H9 (cell line): ENCODE measurements at regions not wholly inside any gene's neighbourhood (a gene's known extent, or its start where the extent isn't known, plus 50 kb on each side); places are given as distances from the start of the nearest gene placed in this dataset.

Source experiments
- DNase-seq: peaks from one replicate; pipeline ENCODE4 v3.0.0-alpha.2; 2017
- H2AFZ ChIP-seq: one replicate; pipeline ENCODE4 v1.6.1; 2013; ENCODE audit warnings: mild to moderate bottlenecking, low read length, control low read depth, moderate library complexity
- H2AK5ac ChIP-seq: 2 replicates; pipeline ENCODE4 v1.6.1; 2013; ENCODE audit warnings: low read length, control low read depth, mixed read lengths; ENCODE audit not compliant: insufficient read length
- H2BK120ac ChIP-seq: one replicate; pipeline ENCODE4 v1.6.1; 2013; ENCODE audit warnings: low read depth, mild to moderate bottlenecking, low read length, control low read depth, inconsistent platforms; ENCODE audit not compliant: poor library complexity, severe bottlenecking
- H2BK12ac ChIP-seq: 2 replicates; pipeline ENCODE4 v1.6.1; 2013; ENCODE audit warnings: low read length, control low read depth, mixed read lengths, low read depth; ENCODE audit not compliant: insufficient read length
- H2BK15ac ChIP-seq: 2 replicates; pipeline ENCODE4 v1.6.1; 2013; ENCODE audit warnings: low read depth, low read length, control low read depth
- H2BK20ac ChIP-seq: one replicate; pipeline ENCODE4 v1.6.1; 2013; ENCODE audit warnings: low read depth, mild to moderate bottlenecking, low read length, control low read depth, inconsistent platforms; ENCODE audit not compliant: poor library complexity, severe bottlenecking
- H2BK5ac ChIP-seq: 2 replicates; pipeline ENCODE4 v1.6.1; 2013; ENCODE audit warnings: low read length, control low read depth, mixed read lengths; ENCODE audit not compliant: insufficient read length
- H3K14ac ChIP-seq: 2 replicates; pipeline ENCODE4 v1.6.1; 2013; ENCODE audit warnings: low read length, control low read depth; ENCODE audit not compliant: insufficient read depth
- H3K18ac ChIP-seq: 2 replicates; pipeline ENCODE4 v1.6.1; 2013; ENCODE audit warnings: low read depth, mild to moderate bottlenecking, mixed read lengths, low read length, control low read depth; ENCODE audit not compliant: insufficient read length
- H3K23ac ChIP-seq: 2 replicates; pipeline ENCODE4 v1.6.1; 2013; ENCODE audit warnings: low read length, control low read depth, mixed read lengths, low read depth; ENCODE audit not compliant: insufficient read length
- H3K23me2 ChIP-seq: 2 replicates; pipeline ENCODE4 v1.6.1; 2013; ENCODE audit warnings: low read depth, mild to moderate bottlenecking, mixed read lengths, low read length, control low read depth; ENCODE audit not compliant: insufficient read length, poor library complexity, severe bottlenecking
- H3K27ac ChIP-seq: 2 replicates; pipeline ENCODE4 v1.5.1; 2013; ENCODE audit warnings: low read length, control low read depth, mixed read lengths, low read depth; ENCODE audit not compliant: insufficient read length
- H3K27me3 ChIP-seq: 2 replicates; pipeline ENCODE4 v1.6.1; 2013; ENCODE audit warnings: low read length, control low read depth, inconsistent platforms; ENCODE audit not compliant: insufficient read depth
- H3K4ac ChIP-seq: 2 replicates; pipeline ENCODE4 v1.6.1; 2013; ENCODE audit warnings: low read depth, mild to moderate bottlenecking, control low read depth, inconsistent platforms, low read length, moderate library complexity
- H3K4me1 ChIP-seq: 2 replicates; pipeline ENCODE4 v1.6.1; 2013; ENCODE audit warnings: low read length, control low read depth, inconsistent platforms; ENCODE audit not compliant: insufficient read depth
- H3K4me2 ChIP-seq: 2 replicates; pipeline ENCODE4 v1.6.1; 2013; ENCODE audit warnings: low read length, control low read depth, mixed read lengths; ENCODE audit not compliant: insufficient read length, insufficient read depth
- H3K56ac ChIP-seq: 2 replicates; pipeline ENCODE4 v1.6.1; 2013; ENCODE audit warnings: low read depth, mild to moderate bottlenecking, mixed read lengths, low read length, control low read depth; ENCODE audit not compliant: insufficient read length
- H3K79me1 ChIP-seq: 2 replicates; pipeline ENCODE4 v1.6.1; 2013; ENCODE audit warnings: low read depth, mild to moderate bottlenecking, moderate library complexity, low read length, control low read depth, inconsistent platforms; ENCODE audit not compliant: insufficient read depth, poor library complexity, severe bottlenecking
- H3K79me2 ChIP-seq: 2 replicates; pipeline ENCODE4 v1.6.1; 2013; ENCODE audit warnings: low read length, control low read depth, inconsistent platforms; ENCODE audit not compliant: insufficient read depth
- H3K9ac ChIP-seq: 2 replicates; pipeline ENCODE4 v1.6.1; 2013; ENCODE audit warnings: low read length, control low read depth, mixed read lengths; ENCODE audit not compliant: insufficient read length; ENCODE audit errors: extremely low read depth
- H3K9me3 ChIP-seq: one replicate; pipeline ENCODE4 v1.6.1; 2013; ENCODE audit warnings: low read depth, low read length, inconsistent platforms; ENCODE audit not compliant: control insufficient read depth
- H3T11ph ChIP-seq: one replicate; pipeline ENCODE4 v1.6.1; 2013; ENCODE audit warnings: mild to moderate bottlenecking, low read length, control low read depth, inconsistent platforms
- H4K20me1 ChIP-seq: one replicate; pipeline ENCODE4 v1.6.1; 2013; ENCODE audit not compliant: control insufficient read depth, insufficient read length, insufficient read depth
- H4K5ac ChIP-seq: 2 replicates; pipeline ENCODE4 v1.6.1; 2013; ENCODE audit warnings: low read depth, mild to moderate bottlenecking, mixed read lengths, low read length, control low read depth; ENCODE audit not compliant: insufficient read length
- H4K8ac ChIP-seq: replicated peaks from 2 replicates; pipeline ENCODE4 v1.6.1; 2013; ENCODE audit warnings: low read length, control low read depth, mixed read lengths, low read depth; ENCODE audit not compliant: insufficient read length
- H4K91ac ChIP-seq: 2 replicates; pipeline ENCODE4 v1.6.1; 2013; ENCODE audit warnings: low read depth, mild to moderate bottlenecking, moderate library complexity, mixed read lengths, low read length, control low read depth; ENCODE audit not compliant: insufficient read length
- H3K27ac Mint-ChIP-seq, 3 experiments: 2 replicates in 2 of 3; 3 replicates in 1 of 3; pipeline ENCODE4 v1.8.0; 2020 to 2021; ENCODE audit warnings: mixed read lengths in 3 of 3, mild to moderate bottlenecking in 1 of 3, moderate library complexity in 1 of 3
- H3K27me3 Mint-ChIP-seq: 2 replicates; pipeline ENCODE4 v1.8.0; 2021; ENCODE audit warnings: low read depth, mild to moderate bottlenecking, moderate library complexity, mixed read lengths
- H3K36me3 Mint-ChIP-seq, 3 experiments: 2 replicates in 2 of 3; 3 replicates in 1 of 3; pipeline ENCODE4 v1.8.0; 2020 to 2021; ENCODE audit warnings: low read depth in 3 of 3, mixed read lengths in 3 of 3; ENCODE audit not compliant: insufficient read depth in 1 of 3
- H3K4me1 Mint-ChIP-seq, 2 experiments: 2 replicates each; pipeline ENCODE4 v1.8.0; 2020; ENCODE audit warnings: mixed read lengths in 2 of 2
- H3K4me3 Mint-ChIP-seq, 2 experiments: 2 replicates in 1 of 2; 3 replicates in 1 of 2; pipeline ENCODE4 v1.8.0; 2020 to 2021; ENCODE audit warnings: mild to moderate bottlenecking in 2 of 2, mixed read lengths in 2 of 2, moderate library complexity in 1 of 2
- H3K9me3 Mint-ChIP-seq, 2 experiments: 2 replicates in 1 of 2; 3 replicates in 1 of 2; pipeline ENCODE4 v1.8.0; 2020; ENCODE audit warnings: mild to moderate bottlenecking in 2 of 2, mixed read lengths in 2 of 2, moderate library complexity in 1 of 2
- CTCF ChIP-seq: fragments of 200-600 bp; sonication (generic); conservative IDR thresholded peaks from 3 replicates; pipeline ENCODE4 v1.8.0; 2021; ENCODE audit warnings: antibody characterized with exemption, mild to moderate bottlenecking
- WGBS: extraction: QIAGEN DNeasy Blood & Tissue Kit; methylation state at CpG from one replicate; pipeline ENCODE4 v1.1.7; 2013; ENCODE audit warnings: missing lambda C conversion rate, low lambda C conversion rate, mixed read lengths; ENCODE audit not compliant: insufficient read length; ENCODE audit errors: extremely low coverage; 5-methylcytosine and 5-hydroxymethylcytosine counted together

DNA sequence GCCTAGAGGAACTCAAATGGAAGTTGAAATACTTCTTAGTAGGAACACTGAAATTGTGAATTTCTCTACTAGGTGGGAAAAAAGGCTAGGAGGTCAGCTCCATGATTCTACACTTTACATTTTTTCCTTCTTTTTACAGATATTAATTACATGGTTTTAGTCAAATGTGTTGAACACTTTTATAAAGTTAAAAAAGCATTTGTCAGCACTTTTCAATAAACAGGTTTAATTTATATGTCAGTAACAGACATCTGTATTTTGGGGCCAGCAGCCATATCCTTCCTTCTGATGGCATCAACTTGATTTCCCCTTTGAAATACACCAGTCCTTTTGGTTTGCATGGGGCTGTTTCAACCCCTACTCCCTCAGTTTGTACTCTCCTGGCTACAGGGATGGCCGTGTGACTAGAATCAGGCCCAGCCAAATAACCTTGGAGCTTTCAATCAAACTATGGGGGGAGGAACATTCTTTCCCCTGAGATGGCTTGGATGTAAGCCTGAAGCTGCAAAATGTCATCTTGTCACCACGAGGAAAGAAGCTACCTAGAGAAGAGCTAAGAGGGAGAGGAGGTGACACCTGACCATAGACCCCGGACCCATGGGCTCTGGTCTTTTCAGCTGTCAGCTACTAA is 171.0 kb upstream of the NEBL start:
- WGBS, result no CpG with 5 or more reads among the region's 3 CpGs
- Histone ChIP-seq H2BK20ac (no peak overlapping the region), H4K8ac (no peak overlapping the region), H2AFZ (no peak overlapping the region), H3K4me2 (no peak overlapping the region), H3K9ac (no peak overlapping the region), H2BK5ac (no peak overlapping the region), H3K9me3 (no peaks in the 10 kb centered on the region), H3K18ac (no peak overlapping the region), H3K23ac (no peak overlapping the region), H4K91ac (no peak overlapping the region), H3K79me1 (no peaks in the 10 kb centered on the region), H3K27ac (no peak overlapping the region), H3K4ac (no peak overlapping the region), H3K79me2 (no peaks in the 10 kb centered on the region), H3T11ph (no peak overlapping the region), H2BK15ac (no peak overlapping the region), H2BK12ac (no peak overlapping the region), H4K5ac (no peak overlapping the region), H4K20me1 (no peaks in the 10 kb centered on the region), H2BK120ac (no peak overlapping the region), H3K56ac (no peak overlapping the region), H3K14ac (no peak overlapping the region), H3K27me3 (no peaks in the 10 kb centered on the region), H3K4me1 (no peaks in the 10 kb centered on the region; the same call in 1 of the 2 replicates), H2AK5ac (no peak overlapping the region), H3K23me2 (no peaks in the 10 kb centered on the region)
- no peaks in the 10 kb centered on the region for H3K36me3 Mint-ChIP-seq
- H3K4me1 Mint-ChIP-seq, result peaks cover 14 to 16% of the 10 kb centered on the region in 2 experiments
- TF ChIP-seq CTCF, result no peak
- H3K9me3 Mint-ChIP-seq, result no peaks in the 10 kb centered on the region
- no peak for DNase-seq
- H3K27ac Mint-ChIP-seq, result no peak overlapping the region
- H3K27me3 Mint-ChIP-seq, result no peaks in the 10 kb centered on the region
- H3K4me3 Mint-ChIP-seq, result no peak overlapping the region
